ENCODE measurements at regions not wholly inside any gene's neighbourhood (a gene's known extent, or its start where the extent isn't known, plus 50 kb on each side); places are given as distances from the start of the nearest gene placed in this dataset.

DNA sequence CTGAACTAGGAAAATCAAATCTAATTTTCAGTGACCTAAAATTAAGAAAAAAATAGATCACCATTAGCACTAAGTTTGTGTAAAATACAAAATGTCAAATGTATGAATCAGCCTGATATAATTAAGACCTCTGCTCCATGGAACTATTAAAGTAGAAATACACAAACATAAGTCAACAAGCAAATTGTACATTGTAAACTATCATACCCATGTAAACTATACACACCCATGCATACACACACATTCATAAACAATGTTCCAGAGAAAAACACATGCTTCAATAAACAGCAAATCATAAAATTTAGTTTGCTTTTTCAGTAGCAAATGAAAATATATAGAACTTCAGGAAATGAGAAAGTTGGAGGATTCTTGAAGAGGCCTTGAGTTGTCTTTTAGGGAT is 199.7 kb upstream of the VSTM2A start:
- TF ChIP-seq POLR2AphosphoS5 (IDR thresholded peaks at IDR 0.05; ENCODE audit: insufficient read depth, low read depth, low read length) (no peak), POLR2A (IDR thresholded peaks at IDR 0.05; ENCODE audit: low read depth, low read length) (no peak), FOS (IDR thresholded peaks at IDR 0.05; ENCODE audit: borderline replicate concordance, insufficient read depth, low read length) (no peak), EZH2 (IDR thresholded peaks at IDR 0.05; ENCODE audit: borderline replicate concordance, low read depth, low read length, severe bottlenecking) (no peak), MYC (IDR thresholded peaks at IDR 0.05; ENCODE audit: low read depth, low read length) (no peak)
- TF ChIP-seq, protein P1, sequence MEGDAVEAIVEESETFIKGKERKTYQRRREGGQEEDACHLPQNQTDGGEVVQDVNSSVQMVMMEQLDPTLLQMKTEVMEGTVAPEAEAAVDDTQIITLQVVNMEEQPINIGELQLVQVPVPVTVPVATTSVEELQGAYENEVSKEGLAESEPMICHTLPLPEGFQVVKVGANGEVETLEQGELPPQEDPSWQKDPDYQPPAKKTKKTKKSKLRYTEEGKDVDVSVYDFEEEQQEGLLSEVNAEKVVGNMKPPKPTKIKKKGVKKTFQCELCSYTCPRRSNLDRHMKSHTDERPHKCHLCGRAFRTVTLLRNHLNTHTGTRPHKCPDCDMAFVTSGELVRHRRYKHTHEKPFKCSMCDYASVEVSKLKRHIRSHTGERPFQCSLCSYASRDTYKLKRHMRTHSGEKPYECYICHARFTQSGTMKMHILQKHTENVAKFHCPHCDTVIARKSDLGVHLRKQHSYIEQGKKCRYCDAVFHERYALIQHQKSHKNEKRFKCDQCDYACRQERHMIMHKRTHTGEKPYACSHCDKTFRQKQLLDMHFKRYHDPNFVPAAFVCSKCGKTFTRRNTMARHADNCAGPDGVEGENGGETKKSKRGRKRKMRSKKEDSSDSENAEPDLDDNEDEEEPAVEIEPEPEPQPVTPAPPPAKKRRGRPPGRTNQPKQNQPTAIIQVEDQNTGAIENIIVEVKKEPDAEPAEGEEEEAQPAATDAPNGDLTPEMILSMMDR (IDR thresholded peaks at IDR 0.05; ENCODE audit: extremely low read depth in 1 of 2, insufficient read depth in 1 of 2, low read depth in 1 of 2, low read length in 2 of 2) = no peak
- TF ChIP-seq, protein P2, sequence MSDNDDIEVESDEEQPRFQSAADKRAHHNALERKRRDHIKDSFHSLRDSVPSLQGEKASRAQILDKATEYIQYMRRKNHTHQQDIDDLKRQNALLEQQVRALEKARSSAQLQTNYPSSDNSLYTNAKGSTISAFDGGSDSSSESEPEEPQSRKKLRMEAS (IDR thresholded peaks at IDR 0.05; ENCODE audit: insufficient read depth, insufficient read length) = no peak

Measured in endothelial cell of umbilical vein (primary cell).